AG10803 (cell line): ENCODE measurements at regions not wholly inside any gene's neighbourhood (a gene's known extent, or its start where the extent isn't known, plus 50 kb on each side); places are given as distances from the start of the nearest gene placed in this dataset.

Experiments
- DNase-seq: peaks from one replicate; pipeline ENCODE4 v3.0.0; 2010; ENCODE audit warnings: low read depth
- H3K4me3 ChIP-seq: 2 replicates; pipeline ENCODE4 v1.5.1; 2011; ENCODE audit warnings: mild to moderate bottlenecking, low read length, control low read depth
- TF ChIP-seq, protein P1 (sequence below): conservative IDR thresholded peaks from 2 replicates; pipeline ENCODE4 v1.5.1; 2011; ENCODE audit warnings: mild to moderate bottlenecking, low read length, control low read depth, inconsistent platforms

DNA sequence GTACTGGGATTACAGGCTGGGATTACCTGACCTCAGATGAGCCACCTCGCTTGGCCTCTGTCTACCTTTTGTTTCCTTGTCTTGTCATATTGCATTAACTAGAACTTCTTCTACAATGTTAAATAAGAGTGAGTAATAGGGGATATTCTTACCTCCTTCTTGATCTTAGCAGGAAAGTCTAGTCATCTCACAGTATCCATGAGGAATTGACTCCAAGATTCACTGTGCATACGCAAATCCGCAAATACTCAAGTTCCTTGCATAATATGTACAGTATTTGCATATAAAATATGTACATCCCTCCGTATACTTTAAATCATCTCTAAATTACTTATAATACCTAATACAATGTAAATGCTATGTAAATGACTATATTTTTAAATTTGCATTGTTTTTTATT, 78.3 kb downstream of the POLR1D start:
- no peak for DNase-seq
- H3K4me3 ChIP-seq = no peak overlapping the region
- TF ChIP-seq, protein P1, sequence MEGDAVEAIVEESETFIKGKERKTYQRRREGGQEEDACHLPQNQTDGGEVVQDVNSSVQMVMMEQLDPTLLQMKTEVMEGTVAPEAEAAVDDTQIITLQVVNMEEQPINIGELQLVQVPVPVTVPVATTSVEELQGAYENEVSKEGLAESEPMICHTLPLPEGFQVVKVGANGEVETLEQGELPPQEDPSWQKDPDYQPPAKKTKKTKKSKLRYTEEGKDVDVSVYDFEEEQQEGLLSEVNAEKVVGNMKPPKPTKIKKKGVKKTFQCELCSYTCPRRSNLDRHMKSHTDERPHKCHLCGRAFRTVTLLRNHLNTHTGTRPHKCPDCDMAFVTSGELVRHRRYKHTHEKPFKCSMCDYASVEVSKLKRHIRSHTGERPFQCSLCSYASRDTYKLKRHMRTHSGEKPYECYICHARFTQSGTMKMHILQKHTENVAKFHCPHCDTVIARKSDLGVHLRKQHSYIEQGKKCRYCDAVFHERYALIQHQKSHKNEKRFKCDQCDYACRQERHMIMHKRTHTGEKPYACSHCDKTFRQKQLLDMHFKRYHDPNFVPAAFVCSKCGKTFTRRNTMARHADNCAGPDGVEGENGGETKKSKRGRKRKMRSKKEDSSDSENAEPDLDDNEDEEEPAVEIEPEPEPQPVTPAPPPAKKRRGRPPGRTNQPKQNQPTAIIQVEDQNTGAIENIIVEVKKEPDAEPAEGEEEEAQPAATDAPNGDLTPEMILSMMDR = no peak

DNA sequence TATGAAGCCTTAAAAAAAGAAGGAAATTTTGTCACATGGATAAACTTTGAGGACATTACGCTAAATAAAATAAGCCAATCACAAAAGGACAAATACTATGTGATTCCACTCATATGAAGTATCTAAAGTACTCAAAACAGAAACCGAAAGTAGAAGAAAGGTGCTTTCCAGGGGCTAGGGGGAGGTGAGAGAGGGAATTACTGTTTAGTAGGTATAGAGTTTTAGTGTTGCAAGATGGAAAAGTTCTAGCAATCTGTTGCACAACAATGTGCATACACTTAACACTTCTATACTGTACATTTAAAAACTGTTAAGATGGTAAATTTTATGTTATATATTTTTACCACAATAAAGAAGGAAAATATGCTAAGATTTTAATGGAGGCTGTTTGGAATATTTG, 83.0 kb downstream of the POLR1D start:
- DNase-seq = no peak

DNA sequence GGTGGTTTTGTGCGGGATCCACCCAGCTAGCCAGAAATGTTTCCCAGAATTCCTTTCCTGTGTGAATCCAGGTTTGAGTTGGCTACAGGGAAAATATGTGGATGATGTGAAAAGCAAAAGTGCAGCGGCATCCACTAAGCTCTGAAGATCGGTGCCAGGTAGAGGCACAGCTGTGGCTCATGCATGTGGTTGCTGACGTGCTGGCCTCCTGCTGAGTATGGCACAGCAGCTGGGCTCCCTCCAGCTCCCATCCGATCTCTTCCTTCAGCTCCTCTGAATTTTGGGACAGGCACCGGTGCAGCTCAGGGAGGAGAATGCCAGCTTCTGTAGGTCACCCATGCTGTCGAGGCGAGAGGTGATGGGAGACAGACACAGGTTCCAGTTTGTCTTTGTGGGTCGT, 84.0 kb upstream of the GSX1 start:
- DNase-seq = no peak
- TF ChIP-seq, protein P1 = no peak

More for the DNA sequence above, 83.0 kb downstream of the POLR1D start:
- TF ChIP-seq, protein P1 = no peak
- H3K4me3 ChIP-seq = no peak overlapping the region

DNA sequence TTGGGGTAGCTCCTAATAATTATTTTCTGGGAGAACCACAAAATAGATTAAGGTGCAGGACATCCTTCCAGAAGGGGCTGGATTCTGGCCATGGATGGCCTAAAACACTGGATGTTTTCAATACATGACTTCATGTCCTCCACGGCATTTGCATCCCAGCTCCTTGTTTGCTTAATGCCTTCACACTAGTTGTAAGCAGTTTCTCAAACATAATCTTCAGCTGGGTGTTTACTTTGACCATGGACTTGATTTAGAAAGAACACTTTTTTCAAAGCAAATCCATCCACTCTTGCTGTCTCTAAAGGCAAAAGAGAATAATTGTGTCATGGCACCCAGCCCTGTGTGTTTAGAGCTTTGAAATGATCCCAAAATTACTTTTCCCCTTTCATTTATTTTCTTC, 82.5 kb upstream of the GSX1 start:
- no peak overlapping the region for H3K4me3 ChIP-seq
- no peak for DNase-seq
- TF ChIP-seq, protein P1 = no peak

More for the DNA sequence above, 84.0 kb upstream of the GSX1 start:
- no peak overlapping the region for H3K4me3 ChIP-seq

DNA sequence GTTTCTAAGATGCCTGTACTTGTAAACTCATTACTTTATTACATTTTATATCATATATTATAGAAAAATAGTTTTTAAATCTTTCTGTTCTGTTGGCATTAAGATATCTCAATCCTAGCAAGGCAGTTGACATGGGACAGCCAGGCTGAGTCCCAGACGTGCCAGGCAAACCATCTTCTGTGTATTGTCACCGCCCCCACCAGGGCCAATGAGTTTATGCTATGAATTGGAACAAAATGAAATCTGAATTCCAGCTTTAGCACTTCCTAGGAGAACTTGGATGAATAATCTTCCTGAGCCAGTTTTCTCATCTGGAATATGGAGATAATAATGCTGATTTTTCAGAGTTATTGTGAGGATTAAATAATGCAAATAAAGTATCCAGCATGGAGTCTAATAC, 79.9 kb upstream of the GSX1 start:
- TF ChIP-seq, protein P1 = peak; percentile 50
- H3K4me3 ChIP-seq = no peak overlapping the region
- DNase-seq = peak; percentile 31

DNA sequence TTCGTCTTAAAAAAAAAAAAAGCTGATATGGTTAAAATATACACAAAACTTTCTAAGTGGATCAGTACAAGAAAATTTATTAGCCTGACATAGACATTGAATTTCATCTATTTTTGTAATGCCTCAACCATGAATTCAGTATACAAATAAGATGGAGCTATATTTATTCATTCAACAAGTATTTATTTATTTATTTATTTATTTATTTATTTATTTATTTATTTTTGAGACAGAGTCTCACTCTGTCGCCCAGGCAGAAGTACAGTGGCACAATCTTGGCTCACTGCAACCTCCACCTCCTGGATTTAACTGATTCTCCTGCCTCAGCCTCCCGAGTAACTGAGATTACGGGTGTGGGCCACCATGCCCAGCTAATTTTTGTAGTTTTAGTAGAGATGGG, 78.5 kb upstream of the GSX1 start:
- TF ChIP-seq, protein P1 = no peak
- H3K4me3 ChIP-seq = no peak overlapping the region
- DNase-seq = no peak

DNA sequence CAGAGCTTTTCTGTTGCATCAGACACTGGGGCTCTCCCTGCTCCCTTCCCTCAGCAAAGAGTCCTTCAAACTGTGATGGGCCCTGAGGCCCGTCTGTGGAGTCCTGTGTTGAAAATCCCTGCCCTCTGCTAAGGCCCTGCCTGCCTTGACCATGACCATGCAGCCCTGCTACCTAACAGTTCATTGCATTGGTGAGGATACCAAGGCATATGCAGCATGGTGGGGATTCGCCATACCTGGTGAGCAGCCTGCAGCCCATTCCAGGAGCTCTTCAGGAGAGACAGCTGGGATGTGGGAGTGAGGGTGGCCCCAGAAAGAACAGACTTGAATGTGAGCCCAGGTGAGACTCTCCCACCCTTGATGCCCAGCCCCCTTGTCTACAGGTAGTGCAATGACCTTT, 70.6 kb upstream of the GSX1 start:
- no peak overlapping the region for H3K4me3 ChIP-seq
- TF ChIP-seq, protein P1 = no peak
- no peak for DNase-seq
